ENCODE measurements at regions not wholly inside any gene's neighbourhood (a gene's known extent, or its start where the extent isn't known, plus 50 kb on each side); places are given as distances from the start of the nearest gene placed in this dataset.
A peak's percentile ranks its signal among the peaks of the same experiment; 100 is the strongest.

DNA sequence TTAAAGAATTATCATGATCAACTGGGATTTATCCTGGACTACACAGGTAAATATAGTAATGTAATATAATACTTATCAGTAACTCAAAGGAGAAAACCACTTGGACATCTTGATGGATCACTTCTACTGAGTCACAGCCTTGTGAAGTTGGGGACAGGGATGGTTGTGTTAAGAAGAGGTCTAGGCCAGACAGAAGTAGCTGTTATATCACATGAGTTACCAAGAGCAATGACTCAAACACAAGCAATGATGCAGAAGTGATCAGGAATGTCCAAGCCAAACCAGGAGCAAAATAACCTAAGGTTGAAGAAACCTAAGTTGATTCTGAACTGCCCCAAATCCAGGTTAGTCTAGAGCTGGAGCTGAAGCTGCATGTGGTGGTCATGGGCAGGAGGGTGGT lies 424.5 kb upstream of the DAB1 start:
- peak; percentile 56 for DNase-seq

DNA sequence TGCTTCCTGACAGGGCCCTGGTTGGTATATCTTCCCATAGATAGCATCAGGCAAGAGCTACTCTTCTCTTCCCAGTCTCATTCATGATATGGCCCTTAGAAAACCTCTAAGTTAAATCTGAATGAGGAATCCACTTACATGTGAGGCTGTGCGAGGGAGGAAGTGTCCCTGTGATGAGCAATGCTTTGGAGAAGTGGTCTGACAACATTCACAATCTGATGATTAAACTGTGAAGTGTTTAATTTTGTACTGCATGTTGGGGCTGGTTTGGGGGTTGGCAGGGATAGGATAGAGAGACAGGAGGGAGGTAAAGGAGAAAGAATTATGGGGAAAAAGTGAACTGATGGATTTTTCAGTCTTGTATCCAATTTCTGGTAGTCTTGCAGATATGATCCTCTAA lies 421.2 kb upstream of the DAB1 start:
- DNase-seq, result peak; percentile 73

DNA sequence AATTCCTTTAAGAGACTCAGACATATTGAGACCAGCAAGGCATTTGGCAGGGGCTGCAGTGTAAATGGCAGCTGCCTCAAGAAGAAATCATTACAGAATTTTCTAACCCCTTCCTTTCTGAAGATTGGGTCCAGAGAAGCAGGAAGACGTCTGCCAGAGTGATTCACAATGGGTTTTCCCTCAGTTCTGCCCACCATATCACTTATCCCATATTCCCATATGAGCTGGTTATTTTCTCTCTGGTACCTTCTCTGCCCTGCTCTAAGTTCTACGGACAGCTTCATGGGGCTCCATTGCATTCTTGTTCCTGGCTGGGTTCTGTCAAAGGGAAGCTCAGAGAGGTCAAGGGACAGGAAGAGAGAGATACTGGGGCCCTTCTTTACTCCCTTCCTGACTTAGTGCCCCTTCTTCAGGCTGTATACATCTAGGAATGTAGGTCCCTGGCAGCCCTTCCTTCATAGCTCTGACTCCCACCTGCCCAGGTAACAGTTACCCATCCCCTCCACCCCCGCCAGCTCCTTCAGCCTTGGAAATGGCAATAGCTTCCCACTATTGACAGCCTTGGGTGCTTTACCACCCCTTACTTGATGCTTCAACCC lies 420.6 kb upstream of the DAB1 start:
- DNase-seq, result no peak

DNA sequence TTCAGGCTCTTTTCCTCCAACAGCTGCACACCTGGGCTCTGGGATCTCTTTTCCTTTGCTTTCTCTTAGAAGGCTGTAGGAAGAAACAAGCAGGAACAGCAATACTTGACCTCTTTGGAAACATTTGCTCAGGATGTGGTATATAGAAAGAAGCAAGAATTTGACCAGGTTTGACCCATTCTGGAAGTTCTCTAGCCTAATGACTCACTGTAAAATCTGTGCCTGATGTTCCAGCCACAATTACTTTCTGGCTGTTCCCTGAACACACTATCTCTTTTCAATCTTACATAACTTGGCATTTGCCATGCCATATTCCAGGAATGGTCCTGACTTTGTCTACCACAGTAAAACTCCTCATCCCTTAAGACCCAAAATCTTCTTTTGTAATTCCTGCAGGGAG lies 419.9 kb upstream of the DAB1 start:
- DNase-seq, result peak; percentile 78

DNA sequence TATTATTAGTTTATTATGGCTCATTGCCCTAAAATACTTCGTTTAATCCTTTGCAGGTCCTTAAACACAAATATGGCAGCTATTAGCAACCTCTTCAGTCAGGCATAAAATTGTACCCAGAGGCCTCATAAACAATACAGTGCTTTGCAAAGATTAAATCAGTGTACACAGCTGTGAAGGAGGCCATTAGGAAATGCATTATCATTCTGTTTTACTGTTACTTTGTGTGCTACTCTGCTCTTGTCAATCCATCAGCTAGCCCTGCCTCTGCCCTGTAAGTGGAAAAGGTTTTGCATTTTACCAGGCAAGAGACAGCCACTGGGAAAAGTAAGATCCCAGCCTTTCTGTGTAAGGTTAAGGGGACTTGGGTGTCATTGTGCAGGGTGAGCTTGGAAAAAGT lies 415.7 kb upstream of the DAB1 start:
- no peak for DNase-seq

DNA sequence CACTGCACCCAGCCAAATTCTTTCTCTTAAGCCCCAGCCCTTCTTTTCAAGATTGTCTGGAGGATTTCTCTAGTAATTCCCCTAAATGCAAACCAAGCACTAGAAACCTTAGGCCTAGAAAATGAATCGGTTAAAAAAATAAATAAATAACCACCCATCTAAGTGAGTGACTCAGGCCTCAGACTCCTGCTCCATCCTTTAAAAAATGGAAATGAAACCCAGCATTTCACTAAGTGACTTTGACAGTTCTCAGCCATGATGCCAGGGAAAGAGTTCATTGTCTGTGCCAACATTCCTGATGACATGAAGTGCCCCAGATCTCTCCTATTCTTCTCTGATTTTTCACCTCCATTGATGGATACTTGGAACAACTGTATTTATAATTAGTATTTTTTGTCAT lies 415.2 kb upstream of the DAB1 start:
- DNase-seq, result peak; percentile 53

DNA sequence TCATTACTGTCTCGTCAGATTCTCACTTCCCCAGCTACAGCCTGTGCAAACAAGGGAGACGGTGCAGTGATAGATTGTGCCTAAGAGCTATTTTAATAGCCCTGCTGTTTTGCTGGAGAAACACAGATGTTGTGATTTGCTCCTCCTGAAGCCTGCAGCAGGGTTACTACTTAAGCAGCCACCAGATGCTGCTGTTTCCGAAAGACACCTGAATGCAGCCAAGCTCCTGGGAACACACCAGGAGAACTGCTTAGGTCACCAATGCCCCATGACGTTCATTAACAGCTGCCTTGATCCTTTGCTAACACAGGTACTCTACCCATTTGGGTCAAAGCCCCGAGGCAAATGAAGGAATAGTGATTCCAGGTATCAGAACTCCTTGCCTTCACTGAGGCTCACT lies 411.8 kb upstream of the DAB1 start:
- DNase-seq, result peak; percentile 34

DNA sequence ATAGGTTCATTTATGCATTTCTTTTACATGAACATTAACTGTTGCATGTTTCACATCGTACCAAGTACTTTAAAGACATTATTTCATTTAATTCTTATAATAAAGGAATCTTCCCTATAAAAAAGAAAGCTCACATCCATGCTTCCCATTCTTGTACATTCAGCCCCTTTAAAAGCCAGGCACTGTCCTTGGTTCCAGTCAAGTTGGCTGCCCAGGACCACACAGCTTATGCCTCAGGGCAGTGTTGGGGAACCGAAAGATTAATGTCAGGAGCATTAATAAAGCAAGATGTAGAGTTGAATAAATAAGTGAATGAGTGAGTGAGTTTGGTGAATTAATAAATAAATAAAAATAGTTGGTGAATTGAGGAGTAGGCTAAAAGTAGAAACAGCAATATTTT lies 409.4 kb upstream of the DAB1 start:
- no peak for DNase-seq

DNA sequence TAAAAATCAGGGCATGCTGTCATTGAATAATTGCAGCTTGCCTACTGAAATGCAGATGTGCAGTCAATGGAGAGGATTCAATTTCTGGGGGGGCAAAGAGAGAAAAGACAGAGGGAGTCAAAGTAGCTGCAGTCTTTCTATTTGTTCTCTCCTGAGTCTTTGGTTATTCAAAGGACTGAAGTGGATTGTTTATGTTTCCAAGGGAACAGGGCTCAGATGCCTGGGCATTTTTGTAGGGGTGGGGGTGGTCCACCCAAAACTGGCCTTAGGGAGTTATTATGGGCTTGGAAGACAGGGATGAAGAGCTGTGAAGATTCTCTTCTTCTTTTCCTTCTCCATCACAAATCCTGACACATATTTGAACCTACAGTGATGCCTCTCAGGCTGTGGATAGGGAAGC lies 408.8 kb upstream of the DAB1 start:
- no peak for DNase-seq

DNA sequence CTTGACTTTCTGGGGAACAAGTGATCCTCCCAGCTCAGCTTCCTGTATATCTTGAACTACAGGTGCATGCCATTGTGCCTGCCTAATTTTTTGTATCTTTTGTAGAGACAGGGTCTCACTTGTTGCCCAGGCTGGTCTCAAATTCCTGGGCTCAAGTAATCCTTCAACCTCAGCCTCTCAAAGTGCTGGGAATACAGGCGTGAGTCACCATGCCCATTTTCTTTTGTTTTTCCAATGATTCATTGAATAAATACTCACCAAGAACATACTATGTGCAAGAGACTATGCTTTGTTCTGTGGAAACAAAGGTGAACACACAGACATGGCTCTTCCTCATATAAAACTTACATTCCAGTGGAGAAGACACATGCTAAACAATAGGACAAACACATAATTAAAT lies 407.8 kb upstream of the DAB1 start:
- peak; percentile 56 for DNase-seq

DNA sequence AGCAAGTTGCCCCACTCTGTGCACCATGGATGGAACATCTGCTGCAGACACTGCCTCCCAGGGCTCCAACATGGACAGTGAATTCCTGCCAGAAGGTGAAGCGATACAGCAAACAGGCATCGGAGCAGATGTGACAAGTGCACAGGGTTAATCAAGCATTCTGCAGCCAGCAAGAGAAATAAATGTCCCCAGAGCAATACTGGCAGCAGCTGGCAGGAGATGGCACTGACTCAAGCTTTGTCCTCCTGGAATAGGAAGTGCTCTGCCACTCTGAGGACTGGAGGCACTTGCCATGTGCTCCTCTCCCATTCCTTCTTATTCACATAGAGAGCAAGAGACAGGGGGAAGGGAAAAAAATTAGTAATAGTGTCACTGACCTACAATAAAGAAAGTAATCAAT lies 402.7 kb upstream of the DAB1 start:
- no peak for DNase-seq

DNA sequence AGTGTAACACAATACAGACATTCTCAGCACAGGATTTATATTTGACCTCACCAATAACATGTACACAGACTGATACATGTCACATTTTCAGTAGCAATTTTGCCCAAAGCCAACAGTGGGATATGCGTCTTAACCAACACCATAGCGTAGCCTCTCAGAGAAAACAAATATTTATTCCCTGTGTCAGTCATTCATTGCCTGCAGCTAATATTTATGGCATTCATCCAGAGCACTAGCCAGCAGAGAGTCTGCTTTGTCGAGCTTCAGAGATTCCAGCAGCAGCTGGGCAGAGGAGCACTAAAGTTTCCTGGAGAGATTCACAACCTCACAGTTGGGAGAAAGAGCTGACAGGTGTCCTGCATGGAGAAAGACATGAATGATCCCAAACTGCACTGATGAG lies 400.7 kb upstream of the DAB1 start:
- no peak for DNase-seq

DNA sequence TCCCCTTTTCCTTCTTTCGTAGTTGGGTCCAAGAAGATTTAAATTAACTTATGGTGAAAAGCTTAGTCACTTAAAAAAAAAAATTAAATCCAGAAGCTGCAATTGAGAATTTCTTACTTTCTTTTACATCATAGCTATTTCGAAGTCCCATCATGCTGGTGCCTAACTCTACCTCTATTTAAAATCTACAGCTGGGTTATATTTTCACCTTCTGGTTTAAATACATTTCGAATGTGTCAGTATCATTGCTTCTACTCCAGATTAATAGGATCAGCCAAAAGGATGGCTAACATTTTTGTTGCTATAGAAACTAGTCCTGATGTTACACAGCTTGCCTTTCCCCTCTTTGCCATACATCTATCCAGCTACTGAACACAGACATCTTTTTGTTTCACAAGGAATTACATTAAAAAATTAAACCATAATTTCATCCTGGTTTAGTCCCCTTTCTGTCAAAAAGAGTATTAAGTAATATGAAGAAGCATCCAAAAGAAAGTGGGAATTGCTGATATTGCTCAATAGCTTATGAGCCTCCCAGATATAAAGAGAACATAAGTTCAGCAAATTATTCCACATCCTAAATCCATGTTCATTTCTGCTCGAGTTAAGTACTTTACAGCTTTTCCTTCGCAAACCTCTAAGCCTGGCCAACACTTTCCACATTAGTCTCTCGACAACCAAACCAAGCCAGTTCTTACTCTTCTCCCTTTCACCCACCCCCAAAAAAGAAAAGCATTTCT lies 396.7 kb upstream of the DAB1 start:
- peak; percentile 60 for DNase-seq

DNA sequence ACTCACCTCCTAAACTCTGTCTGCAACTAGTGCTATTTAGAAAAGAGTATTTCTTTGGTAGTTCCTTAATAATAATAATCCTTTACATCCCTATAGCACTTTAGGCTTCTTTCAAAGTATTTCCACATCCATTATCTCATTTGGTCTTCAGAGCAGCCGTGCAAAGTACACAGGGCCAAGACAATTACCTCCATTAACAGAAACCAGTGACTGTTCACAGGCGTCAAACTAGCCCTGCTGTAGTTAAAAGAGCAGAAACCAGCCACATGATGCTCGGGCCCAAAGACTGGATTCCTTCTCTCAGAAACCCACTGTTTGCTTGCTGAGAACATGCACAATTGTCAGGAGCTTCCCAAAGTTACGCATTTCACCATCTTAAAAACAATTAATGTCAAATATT lies 396.0 kb upstream of the DAB1 start:
- no peak for DNase-seq

DNA sequence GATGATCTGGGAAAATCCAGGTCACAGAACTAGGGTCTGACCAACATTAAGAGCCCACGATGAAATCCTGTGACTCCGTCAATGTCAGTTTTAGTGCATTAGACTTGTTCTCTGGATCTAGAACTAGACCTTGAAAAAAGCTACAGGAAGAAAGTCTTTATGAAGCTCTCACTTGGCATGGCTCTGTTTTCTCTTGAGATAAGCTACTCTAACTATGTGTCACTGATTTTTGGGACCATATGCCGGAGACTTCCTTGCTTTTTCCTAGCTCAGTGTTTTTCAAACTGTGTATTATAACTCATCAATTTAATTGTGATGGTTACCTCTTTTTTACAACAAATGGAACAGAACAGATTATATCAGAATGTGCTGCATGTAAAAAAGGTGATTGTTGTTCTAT lies 379.7 kb upstream of the DAB1 start:
- no peak for DNase-seq

DNA sequence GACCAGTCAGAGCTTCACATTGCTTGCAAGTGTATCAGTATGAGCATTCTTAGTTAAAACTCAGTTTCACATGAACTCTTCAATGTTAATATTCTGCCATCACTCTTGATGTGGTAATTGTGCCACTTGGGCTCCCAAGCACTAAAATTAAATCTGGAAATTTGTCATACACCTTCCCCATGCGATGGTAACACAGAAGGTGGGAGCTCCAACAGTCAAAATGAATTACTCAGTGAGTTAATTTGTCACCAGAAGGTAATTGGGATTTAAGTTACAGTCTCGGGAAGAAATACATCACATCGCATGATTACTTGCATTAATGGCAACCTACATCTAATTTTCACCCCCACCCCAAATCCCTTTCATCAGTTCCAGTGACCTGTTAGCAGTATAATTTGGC lies 376.5 kb upstream of the DAB1 start:
- DNase-seq, result no peak

DNA sequence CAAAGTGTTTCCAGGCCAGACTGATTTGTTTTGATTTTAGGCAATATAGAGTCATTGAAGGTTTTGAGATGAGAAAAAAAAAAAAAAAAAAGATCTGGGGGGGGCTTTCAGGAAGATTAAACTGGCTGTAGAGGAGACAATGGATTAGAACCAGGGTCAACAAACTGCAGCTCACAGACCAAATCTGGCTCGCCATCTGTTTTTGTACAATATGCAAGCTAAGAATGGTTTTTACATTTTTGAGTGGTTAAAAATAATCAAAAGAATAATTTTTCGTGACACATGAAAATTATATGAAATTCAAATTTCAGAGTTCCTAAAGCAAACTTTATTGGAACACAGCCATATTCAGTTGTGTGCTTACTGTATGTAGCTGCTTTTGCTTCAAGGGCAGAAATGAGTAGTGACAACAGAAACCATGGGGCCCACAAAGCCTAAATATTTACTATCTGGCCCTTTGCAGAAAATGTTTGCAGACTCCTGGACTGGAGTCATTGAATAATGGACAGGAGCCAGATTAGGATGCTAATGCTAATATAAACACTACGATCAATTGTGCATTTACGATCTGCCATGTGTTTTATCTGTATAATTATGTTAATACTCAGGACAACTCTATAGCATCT lies 375.7 kb upstream of the DAB1 start:
- DNase-seq, result no peak

DNA sequence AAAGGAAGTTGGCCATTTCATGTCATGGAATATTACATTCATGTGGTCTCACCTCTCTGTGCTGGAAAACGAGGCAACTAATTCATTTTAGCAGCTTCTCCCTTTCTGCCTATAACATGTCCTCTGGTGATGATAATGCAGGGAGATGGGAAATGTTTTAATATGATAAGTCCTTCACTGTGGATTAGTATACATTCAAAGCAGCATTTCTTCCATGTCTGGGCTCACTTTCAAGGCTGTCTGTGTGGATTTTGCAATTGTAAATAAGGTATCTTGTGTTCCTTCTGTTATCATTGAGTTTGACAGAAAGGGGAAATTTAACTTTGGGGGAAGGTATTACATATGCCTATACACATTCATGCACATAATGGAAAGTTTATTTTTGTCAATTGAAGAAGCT lies 374.7 kb upstream of the DAB1 start:
- no peak for DNase-seq

DNA sequence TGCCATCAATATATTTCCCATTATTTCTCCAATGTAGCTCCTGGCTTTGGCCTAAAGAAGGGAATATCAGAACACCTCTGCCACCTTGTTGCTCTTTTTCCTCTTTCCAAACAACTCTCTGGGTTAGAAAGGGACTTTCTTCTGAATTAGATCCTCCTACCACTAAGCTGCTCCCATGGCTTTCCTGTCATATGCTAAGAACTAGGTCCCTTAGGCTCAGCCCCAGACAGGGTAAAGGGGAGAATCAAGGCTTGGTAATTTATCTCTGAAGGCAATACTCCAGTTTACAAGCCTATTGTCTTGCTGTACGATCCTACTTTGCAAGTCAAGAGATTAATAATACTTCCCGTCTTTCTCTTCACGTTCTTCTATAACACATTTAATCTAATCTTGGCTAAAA lies 373.2 kb upstream of the DAB1 start:
- no peak for DNase-seq

DNA sequence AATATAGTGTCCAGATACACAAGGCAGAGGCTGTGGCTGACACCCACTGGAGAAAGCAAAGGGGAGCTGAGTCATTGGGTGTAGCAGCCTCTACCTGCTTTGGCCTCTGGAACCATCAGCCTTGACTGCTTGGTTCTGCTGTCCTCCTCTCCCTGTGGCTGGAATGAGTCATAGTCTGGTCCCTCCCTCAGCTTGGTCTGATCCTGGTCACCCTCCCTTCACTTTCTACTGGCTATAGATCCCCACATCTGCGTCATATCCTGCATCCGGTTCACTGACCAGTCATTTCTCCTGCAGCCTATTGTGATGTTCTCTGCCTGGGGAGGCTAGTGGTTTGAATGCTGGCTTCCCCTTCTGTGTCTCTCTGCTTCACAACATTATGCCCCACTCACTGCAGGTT lies 372.8 kb upstream of the DAB1 start:
- no peak for DNase-seq

DNA sequence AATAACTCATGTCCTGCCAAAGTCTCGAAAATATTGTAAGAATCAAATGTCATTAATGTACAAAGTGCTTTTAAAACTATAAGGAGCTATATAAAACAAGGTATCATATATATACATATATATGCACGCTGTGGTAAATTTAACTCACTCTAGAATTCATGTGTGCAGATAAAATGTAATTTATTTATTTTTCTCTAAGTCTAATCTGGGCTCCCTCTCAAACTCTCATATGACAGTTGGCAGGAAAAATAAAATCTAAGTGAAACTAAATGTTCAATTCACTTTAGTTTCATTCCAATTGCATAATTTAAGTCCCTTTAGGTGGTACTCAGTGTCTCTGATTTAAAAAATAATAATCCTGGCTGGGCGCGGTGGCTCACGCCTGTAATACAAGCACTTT lies 372.0 kb upstream of the DAB1 start:
- no peak for DNase-seq

DNA sequence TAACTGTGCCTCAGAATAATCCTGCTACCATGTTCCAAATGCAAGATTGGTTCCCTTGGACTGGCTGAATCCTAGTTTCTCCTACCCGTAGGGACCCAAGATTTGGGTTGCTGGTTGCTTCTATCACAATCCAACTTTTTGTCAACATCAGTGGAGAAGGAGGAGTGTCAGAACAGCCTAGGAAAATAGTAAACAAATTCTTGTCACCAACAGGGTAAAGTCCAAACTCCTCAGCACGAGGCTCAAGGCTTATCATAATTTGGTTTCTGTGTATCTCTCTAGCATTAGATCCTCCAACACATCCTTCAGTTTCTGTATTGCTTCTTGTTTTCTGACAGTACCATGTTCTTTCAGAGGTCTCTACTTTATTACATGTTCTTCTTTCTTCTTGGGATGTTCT lies 370.2 kb upstream of the DAB1 start:
- DNase-seq, result no peak

DNA sequence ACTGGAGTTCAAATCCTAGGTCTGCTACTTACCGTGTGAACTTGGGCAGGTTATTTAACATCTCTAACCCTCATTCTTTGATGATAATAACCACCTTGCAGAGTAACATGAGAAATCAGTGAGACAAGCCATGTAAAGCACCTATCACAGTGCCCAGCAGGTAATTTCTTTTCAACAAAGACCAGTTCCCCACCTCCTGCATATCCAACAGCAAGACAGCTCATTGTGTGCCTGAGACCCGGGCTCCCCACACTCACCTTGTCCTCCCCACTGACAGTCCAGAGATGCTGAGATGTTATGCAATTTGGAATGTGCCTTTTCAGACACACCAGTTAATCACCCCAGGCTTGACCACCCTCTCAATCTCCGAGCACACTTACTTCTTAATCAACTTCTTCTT lies 367.6 kb upstream of the DAB1 start:
- DNase-seq, result no peak

DNA sequence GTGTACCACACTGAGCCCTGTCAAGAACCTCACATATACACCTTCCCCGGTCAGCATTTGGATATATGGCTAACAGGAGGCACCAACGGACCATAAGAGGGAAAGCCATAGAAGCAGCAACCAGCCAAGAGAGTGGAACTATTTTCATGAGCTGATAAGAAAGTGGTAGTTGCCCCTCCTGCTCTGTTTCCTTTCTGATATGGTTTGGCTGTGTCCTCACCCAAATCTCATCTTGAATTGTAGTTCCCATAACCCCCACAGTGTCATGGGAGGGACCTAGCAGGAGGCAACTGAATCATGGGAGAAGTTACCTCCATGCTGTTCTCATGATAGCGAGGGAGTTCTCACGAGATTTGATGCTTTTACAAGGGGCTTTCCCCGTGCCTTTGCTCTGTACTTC lies 366.1 kb upstream of the DAB1 start:
- no peak for DNase-seq

DNA sequence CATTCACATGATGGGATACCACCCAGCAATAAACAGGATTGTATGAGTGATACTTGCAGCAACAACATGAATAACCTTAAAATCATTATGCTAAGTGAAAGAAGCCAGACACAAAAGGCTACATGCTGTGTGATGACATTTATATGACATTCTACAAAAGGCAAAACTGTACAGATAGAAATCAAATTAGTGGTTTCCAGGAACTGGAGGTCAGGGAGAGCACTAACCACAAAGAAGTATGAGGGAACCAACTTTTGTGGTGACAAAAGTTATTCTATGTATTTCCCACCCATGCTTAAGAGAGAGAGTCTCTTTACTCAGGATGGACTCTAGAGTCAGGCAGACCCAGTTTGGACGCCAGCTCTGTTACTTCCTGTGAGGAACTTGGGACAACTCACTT lies 364.5 kb upstream of the DAB1 start:
- peak; percentile 15 for DNase-seq
